Muscle of leg (tissue), 3 donors: ENCODE measurements at regions not wholly inside any gene's neighbourhood (a gene's known extent, or its start where the extent isn't known, plus 50 kb on each side); places are given as distances from the start of the nearest gene placed in this dataset.

Experiments used
- DNase-seq: peaks from one replicate; pipeline ENCODE4 v3.0.0; 2013
- H3K27ac ChIP-seq: one replicate; pipeline ENCODE4 v1.5.1; 2013; ENCODE audit warnings: mild to moderate bottlenecking, low read length, control low read depth
- H3K27me3 ChIP-seq: one replicate; pipeline ENCODE4 v1.6.1; 2013; ENCODE audit warnings: low read length; ENCODE audit not compliant: control insufficient read depth, insufficient read depth
- H3K36me3 ChIP-seq: one replicate; pipeline ENCODE4 v1.6.1; 2013; ENCODE audit warnings: low read length; ENCODE audit not compliant: control insufficient read depth, insufficient read depth
- H3K4me1 ChIP-seq: one replicate; pipeline ENCODE4 v1.6.1; 2013; ENCODE audit warnings: low read length; ENCODE audit not compliant: control insufficient read depth, insufficient read depth
- H3K4me3 ChIP-seq: one replicate; pipeline ENCODE4 v1.5.1; 2013; ENCODE audit warnings: low read length, control low read depth
- H3K9me3 ChIP-seq: replicated peaks from 2 replicates; pipeline ENCODE4 v1.6.1; 2013; ENCODE audit warnings: low read depth, low read length; ENCODE audit not compliant: control insufficient read depth
- WGBS: methylation state at CpG from one replicate; pipeline ENCODE4 v1.1.5; 2013; ENCODE audit warnings: missing lambda C conversion rate; ENCODE audit not compliant: insufficient coverage; 5-methylcytosine and 5-hydroxymethylcytosine counted together

- WGBS, result no CpG with 5 or more reads among the region's 3 CpGs
- DNase-seq, result peak; percentile 1
Observed at GRCh38 chr2:185372188-185372587, 366.4 kb upstream of the FSIP2 start.

DNA sequence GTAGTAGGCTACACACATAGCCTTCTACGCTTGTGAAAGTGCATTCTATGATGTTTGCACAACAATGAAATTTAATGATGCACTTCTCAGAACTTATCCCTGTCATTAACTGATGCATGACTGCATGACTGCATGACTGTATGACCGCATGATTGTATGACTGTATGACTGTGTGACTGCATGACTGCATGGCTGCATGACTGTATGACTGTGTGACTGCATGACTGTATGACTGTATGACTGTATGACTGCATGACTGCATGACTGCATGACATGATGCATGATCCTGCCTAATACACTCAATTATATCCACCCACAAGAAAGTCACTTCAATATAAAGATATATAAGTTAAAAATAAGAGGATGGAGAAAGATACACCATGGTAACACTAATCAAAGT lies 365.4 kb upstream of the FSIP2 start:
- Histone ChIP-seq H3K27me3 (no peaks in the 10 kb centered on the region), H3K4me1 (no peaks in the 10 kb centered on the region), H3K4me3 (no peak overlapping the region), H3K36me3 (no peaks in the 10 kb centered on the region), H3K9me3 (peaks cover 3% of the 10 kb centered on the region), H3K27ac (no peak overlapping the region)
- no peak for DNase-seq
- WGBS, result 90% methylated on average over 1 of the region's 2 CpGs

More at GRCh38 chr2:185372188-185372587, 366.4 kb upstream of the FSIP2 start:
- Histone ChIP-seq H3K27me3 (no peaks in the 10 kb centered on the region), H3K9me3 (peaks cover 2% of the 10 kb centered on the region), H3K4me3 (no peak overlapping the region), H3K27ac (no peak overlapping the region), H3K36me3 (no peaks in the 10 kb centered on the region), H3K4me1 (no peaks in the 10 kb centered on the region)

GRCh38 chr2:185374878-185375277 lies 363.7 kb upstream of the FSIP2 start:
- H3K36me3 ChIP-seq, result no peaks in the 10 kb centered on the region
- no peaks in the 10 kb centered on the region for H3K27me3 ChIP-seq
- peaks cover 3% of the 10 kb centered on the region for H3K9me3 ChIP-seq
- WGBS, result no CpG with 5 or more reads among the region's 2 CpGs
- no peak overlapping the region for H3K27ac ChIP-seq
- H3K4me3 ChIP-seq, result no peak overlapping the region
- H3K4me1 ChIP-seq, result no peaks in the 10 kb centered on the region
- DNase-seq, result no peak

- Histone ChIP-seq H3K27me3 (no peaks in the 10 kb centered on the region), H3K4me1 (no peaks in the 10 kb centered on the region), H3K36me3 (no peaks in the 10 kb centered on the region), H3K4me3 (no peak overlapping the region), H3K9me3 (peaks cover 3% of the 10 kb centered on the region), H3K27ac (no peak overlapping the region)
- no CpG with 5 or more reads among the region's 3 CpGs for WGBS
- DNase-seq, result no peak
Observed at GRCh38 chr2:185375731-185376130, 362.9 kb upstream of the FSIP2 start.

GRCh38 chr2:185381631-185382030 lies 357.0 kb upstream of the FSIP2 start:
- H3K4me1 ChIP-seq, result no peaks in the 10 kb centered on the region
- no peak for DNase-seq
- WGBS, result no CpG with 5 or more reads among the region's 1 CpG

GRCh38 chr2:185384822-185385560 lies 353.6 kb upstream of the FSIP2 start:
- H3K27me3 ChIP-seq, result no peaks in the 10 kb centered on the region
- no peaks in the 10 kb centered on the region for H3K9me3 ChIP-seq
- H3K4me3 ChIP-seq, result no peak overlapping the region
- 100% methylated on average over 1 of the region's 2 CpGs for WGBS
- no peak overlapping the region for H3K27ac ChIP-seq
- H3K4me1 ChIP-seq, result no peaks in the 10 kb centered on the region
- DNase-seq, result peak; percentile 46
- no peaks in the 10 kb centered on the region for H3K36me3 ChIP-seq

More at GRCh38 chr2:185381631-185382030, 357.0 kb upstream of the FSIP2 start:
- H3K27me3 ChIP-seq, result no peaks in the 10 kb centered on the region
- H3K27ac ChIP-seq, result no peak overlapping the region
- peaks cover 3% of the 10 kb centered on the region for H3K9me3 ChIP-seq
- no peak overlapping the region for H3K4me3 ChIP-seq
- no peaks in the 10 kb centered on the region for H3K36me3 ChIP-seq

- no CpG with 5 or more reads among the region's 2 CpGs for WGBS
- no peak overlapping the region for H3K4me3 ChIP-seq
- DNase-seq, result no peak
- H3K27me3 ChIP-seq, result no peaks in the 10 kb centered on the region
- H3K9me3 ChIP-seq, result no peaks in the 10 kb centered on the region
- H3K4me1 ChIP-seq, result no peaks in the 10 kb centered on the region
- H3K27ac ChIP-seq, result no peak overlapping the region
- no peaks in the 10 kb centered on the region for H3K36me3 ChIP-seq
Observed at GRCh38 chr2:185388226-185388625, 350.4 kb upstream of the FSIP2 start.

- Histone ChIP-seq H3K9me3 (peaks cover 2% of the 10 kb centered on the region), H3K4me1 (no peaks in the 10 kb centered on the region), H3K27ac (no peak overlapping the region), H3K27me3 (no peaks in the 10 kb centered on the region), H3K36me3 (no peaks in the 10 kb centered on the region), H3K4me3 (no peak overlapping the region)
- no peak for DNase-seq
Observed at GRCh38 chr2:185391543-185391942, 347.1 kb upstream of the FSIP2 start.

DNA sequence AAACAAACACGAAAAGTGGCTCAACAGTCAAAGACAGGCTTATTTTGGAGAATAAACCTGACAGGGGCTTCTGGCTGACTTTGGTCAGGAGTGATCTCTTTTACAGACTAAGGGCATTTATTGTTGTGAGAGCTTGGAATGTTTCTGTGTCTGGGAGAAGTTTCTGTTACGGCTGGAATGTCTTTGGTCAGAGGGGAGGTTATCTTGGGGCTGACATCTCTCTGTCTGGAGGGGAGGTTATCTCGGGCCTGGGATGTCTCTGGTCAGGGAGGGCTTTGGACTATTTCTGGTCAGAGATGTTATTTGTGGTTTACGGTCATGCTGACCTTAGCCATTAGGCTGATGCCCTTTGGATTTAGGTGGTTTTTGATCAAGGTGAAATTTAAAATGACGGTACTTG lies 345.5 kb upstream of the FSIP2 start:
- Histone ChIP-seq H3K36me3 (no peaks in the 10 kb centered on the region), H3K4me3 (no peak overlapping the region), H3K4me1 (no peaks in the 10 kb centered on the region), H3K9me3 (peaks cover 7% of the 10 kb centered on the region), H3K27ac (no peak overlapping the region), H3K27me3 (no peaks in the 10 kb centered on the region)
- DNase-seq, result no peak
- 36% methylated on average over 2 of the region's 5 CpGs for WGBS

DNA sequence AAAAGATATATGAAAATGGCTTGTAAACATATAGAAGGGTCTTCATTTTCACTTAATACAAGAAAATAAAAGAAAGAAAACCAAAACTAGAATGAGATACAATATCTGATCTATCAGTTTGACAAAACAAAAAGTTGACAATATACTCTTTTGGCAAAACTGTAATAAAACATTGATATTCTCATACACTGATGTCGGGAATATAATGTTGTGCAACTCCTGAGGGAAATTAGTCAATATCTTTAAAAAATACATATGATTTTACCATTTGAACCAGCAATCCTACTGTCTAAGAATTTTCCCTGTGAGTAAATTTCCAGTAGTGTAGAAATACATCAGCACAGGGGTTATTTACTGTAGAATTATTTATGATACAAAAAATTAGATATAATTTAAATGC lies 336.1 kb upstream of the FSIP2 start:
- H3K9me3 ChIP-seq, result no peaks in the 10 kb centered on the region
- no CpG with 5 or more reads among the region's 1 CpG for WGBS
- H3K27me3 ChIP-seq, result no peaks in the 10 kb centered on the region
- no peaks in the 10 kb centered on the region for H3K36me3 ChIP-seq
- H3K4me3 ChIP-seq, result no peak overlapping the region
- DNase-seq, result no peak
- H3K27ac ChIP-seq, result no peak overlapping the region
- no peaks in the 10 kb centered on the region for H3K4me1 ChIP-seq

DNA sequence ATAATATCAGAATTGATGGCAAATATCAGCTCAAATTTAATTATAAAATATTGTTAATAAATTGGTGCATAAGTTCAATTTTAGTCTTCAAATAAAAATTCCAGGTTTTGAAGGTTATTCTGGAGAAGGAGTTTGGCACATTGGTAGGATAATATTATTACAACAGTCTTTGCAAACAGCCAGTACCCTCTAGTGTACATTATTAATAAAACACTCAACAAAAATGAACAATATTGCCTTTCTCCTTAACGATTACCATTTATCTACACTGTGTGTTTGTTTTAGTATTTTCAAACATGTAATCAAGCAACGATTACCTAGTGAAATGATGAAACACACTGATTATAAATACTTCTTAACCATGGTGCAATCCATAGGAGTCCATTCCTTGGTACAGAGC lies 334.0 kb upstream of the FSIP2 start:
- DNase-seq, result no peak
- no peak overlapping the region for H3K27ac ChIP-seq
- no peak overlapping the region for H3K4me3 ChIP-seq
- no peaks in the 10 kb centered on the region for H3K9me3 ChIP-seq
- H3K36me3 ChIP-seq, result no peaks in the 10 kb centered on the region
- no CpG with 5 or more reads among the region's 2 CpGs for WGBS
- no peaks in the 10 kb centered on the region for H3K27me3 ChIP-seq
- H3K4me1 ChIP-seq, result no peaks in the 10 kb centered on the region
